Spleen (tissue), 11 donors: ENCODE measurements at regions not wholly inside any gene's neighbourhood (a gene's known extent, or its start where the extent isn't known, plus 50 kb on each side); places are given as distances from the start of the nearest gene placed in this dataset.

ENCODE experiments used
- DNase-seq: peaks from one replicate; pipeline ENCODE4 v3.0.0-alpha.2; 2020
- H3K27ac ChIP-seq, 8 donors: fragments of 200-600 bp; sonication (generic) in 7 of 8; 1 replicate in 4 of 8; 2 replicates in 4 of 8; pipeline versions ENCODE4 v1.5.0 to v1.8.0; 2016 to 2021; ENCODE audit warnings: inconsistent platforms in 4 of 8, mild to moderate bottlenecking in 4 of 8, moderate library complexity in 1 of 8
- H3K27me3 ChIP-seq, 7 donors: fragments of 200-600 bp; sonication (generic) in 6 of 7; replicated peaks in 1 of 7; 1 replicate in 4 of 7; 2 replicates in 3 of 7; pipeline versions ENCODE4 v1.5.0 to v1.8.0; 2016 to 2021; ENCODE audit warnings: inconsistent platforms in 3 of 7, mild to moderate bottlenecking in 1 of 7
- H3K36me3 ChIP-seq, 6 donors: fragments of 200-600 bp; sonication (generic) in 5 of 6; 1 replicate in 4 of 6; 2 replicates in 2 of 6; pipeline versions ENCODE4 v1.5.0 to v1.8.0; 2016 to 2021; ENCODE audit warnings: inconsistent platforms in 2 of 6
- H3K4me1 ChIP-seq, 6 donors: fragments of 200-600 bp; sonication (generic) in 5 of 6; 1 replicate in 3 of 6; 2 replicates in 3 of 6; pipeline versions ENCODE4 v1.5.0 to v1.8.0; 2016 to 2021; ENCODE audit warnings: inconsistent platforms in 3 of 6
- H3K4me3 ChIP-seq, 8 donors: fragments of 200-600 bp; sonication (generic) in 7 of 8; 1 replicate in 4 of 8; 2 replicates in 4 of 8; pipeline versions ENCODE4 v1.5.0 to v1.8.0; 2016 to 2021; ENCODE audit warnings: inconsistent platforms in 4 of 8, mild to moderate bottlenecking in 4 of 8, moderate library complexity in 2 of 8
- H3K9me3 ChIP-seq, 8 donors: fragments of 200-600 bp; sonication (generic) in 7 of 8; 1 replicate in 4 of 8; 2 replicates in 4 of 8; pipeline versions ENCODE4 v1.5.0 to v1.8.0; 2016 to 2021; ENCODE audit warnings: inconsistent platforms in 4 of 8
- POLR2A ChIP-seq, 3 donors: fragments of 450-650 bp; IDR thresholded peaks; one replicate each; pipeline ENCODE4 v1.5.1; 2017; ENCODE audit warnings: antibody characterized with exemption in 3 of 3, mild to moderate bottlenecking in 1 of 3
- POLR2AphosphoS5 ChIP-seq, 3 donors: sonication (generic); formaldehyde crosslinking; IDR thresholded peaks; one replicate each; pipeline ENCODE4 v1.5.1; 2017; ENCODE audit warnings: antibody characterized with exemption in 3 of 3
- WGBS, 5 donors: extraction: QIAGEN DNeasy Blood & Tissue Kit in 3 of 5; methylation state at CpG; one replicate each; pipeline versions ENCODE4 v1.1.5 to v1.1.7; 2013 to 2018; 5-methylcytosine and 5-hydroxymethylcytosine counted together
- intact Hi-C: fragments of 100-400 bp; cut with DNase I; formaldehyde crosslinking; loops from one replicate; pipeline ENCODE4 v1.15.0; 2023; ENCODE audit warnings: low total_unique reads
- TF ChIP-seq, protein P1 (sequence below), 11 experiments: fragments of 200-600 bp in 7 of 11; fragments of 450-650 bp in 4 of 11; sonication (generic) in 4 of 11; IDR thresholded peaks in 8 of 11; conservative IDR thresholded peaks in 3 of 11; 1 replicate in 7 of 11; 2 replicates in 4 of 11; pipeline versions ENCODE4 v1.4.0 to v1.8.0; 2016 to 2021; ENCODE audit warnings: antibody characterized with exemption in 11 of 11, inconsistent platforms in 4 of 11, mild to moderate bottlenecking in 1 of 11
- donor health status: healthy with polysubstance abuse.
- donor health status: DM: no; HTN: no; CAD: no; lungs with moderate emphysema.
- donor health status: DM: no; HTN: no; CAD: no.
- donor health status: Bipolar disorder and iron deficiency.
- donor health status: healthy.
- donor health status: DM: no; HTN: no; CAD: no.
- donor health status: DM: yes; HTN: yes; CAD: no.

DNA sequence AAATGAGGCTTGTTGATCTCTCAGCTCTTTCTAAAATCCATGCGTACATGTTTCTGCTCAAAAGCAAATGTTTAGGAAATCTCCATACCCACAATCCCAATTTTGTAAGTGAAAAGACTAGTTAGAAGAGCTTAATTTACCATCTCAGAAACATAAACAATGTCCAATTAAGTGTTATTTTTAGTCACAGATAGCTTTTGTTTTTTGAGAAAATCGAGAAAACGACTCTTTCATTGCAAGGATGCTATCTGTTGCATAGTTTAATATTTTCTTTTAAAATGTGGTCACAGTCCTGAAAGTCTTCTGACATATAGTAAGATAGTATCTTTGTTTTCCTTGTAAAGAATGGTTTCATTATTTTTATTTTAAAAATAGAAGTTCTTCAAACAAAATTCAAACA, 338.0 kb upstream of the DAB2 start:
- DNase-seq: no peak
- 80 to 97% (median 92%) methylated on average over 3 of the region's 3 CpGs for WGBS, 5 donors
- peaks cover 0 to 8% (median 0%) of the 10 kb centered on the region in 6 donors for H3K4me1 ChIP-seq

DNA sequence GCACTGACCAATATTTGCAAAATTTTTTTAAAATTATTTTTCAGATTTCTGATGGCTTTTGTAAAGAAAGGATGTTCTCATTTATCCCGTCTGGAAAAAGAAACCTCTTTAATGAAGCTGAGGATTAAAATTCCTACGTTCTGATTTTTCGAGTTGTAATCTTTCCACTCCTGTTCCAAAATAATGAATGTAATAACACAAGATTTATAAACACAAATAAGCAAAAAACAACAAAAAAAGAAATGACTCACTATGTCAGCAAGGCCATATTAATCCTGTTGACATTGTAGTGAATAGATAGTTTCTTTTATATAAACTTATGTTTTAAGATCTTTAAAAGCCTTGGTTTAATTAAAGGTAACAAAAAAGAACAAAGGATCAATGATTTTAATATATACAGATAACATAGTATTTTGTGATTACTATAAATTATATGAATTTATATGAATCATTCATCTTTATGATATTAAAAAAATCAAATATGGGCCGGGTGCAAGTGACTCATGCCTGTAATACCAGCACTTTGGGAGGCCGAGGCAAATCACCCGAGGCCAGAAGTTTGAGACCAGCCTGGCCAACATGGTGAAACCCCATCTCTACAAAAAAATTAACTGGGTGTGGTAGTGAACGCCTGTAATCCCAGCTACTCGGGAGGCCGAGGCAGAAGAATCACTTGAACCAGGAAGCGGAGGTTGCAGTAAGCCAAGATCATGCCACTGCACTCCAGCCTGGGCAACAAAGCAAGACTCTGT, 336.6 kb upstream of the DAB2 start:
- intact Hi-C loops: no loop called here
- H3K27ac ChIP-seq: no peak overlapping the region

More for the DNA sequence above, 338.0 kb upstream of the DAB2 start:
- no peak for TF ChIP-seq POLR2AphosphoS5 (IDR thresholded peaks at IDR 0.05)
- TF ChIP-seq, protein P1, sequence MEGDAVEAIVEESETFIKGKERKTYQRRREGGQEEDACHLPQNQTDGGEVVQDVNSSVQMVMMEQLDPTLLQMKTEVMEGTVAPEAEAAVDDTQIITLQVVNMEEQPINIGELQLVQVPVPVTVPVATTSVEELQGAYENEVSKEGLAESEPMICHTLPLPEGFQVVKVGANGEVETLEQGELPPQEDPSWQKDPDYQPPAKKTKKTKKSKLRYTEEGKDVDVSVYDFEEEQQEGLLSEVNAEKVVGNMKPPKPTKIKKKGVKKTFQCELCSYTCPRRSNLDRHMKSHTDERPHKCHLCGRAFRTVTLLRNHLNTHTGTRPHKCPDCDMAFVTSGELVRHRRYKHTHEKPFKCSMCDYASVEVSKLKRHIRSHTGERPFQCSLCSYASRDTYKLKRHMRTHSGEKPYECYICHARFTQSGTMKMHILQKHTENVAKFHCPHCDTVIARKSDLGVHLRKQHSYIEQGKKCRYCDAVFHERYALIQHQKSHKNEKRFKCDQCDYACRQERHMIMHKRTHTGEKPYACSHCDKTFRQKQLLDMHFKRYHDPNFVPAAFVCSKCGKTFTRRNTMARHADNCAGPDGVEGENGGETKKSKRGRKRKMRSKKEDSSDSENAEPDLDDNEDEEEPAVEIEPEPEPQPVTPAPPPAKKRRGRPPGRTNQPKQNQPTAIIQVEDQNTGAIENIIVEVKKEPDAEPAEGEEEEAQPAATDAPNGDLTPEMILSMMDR (IDR thresholded peaks at IDR 0.05 in 8 of 11, conservative IDR thresholded peaks at IDR 0.05 in 3 of 11): no peak
- TF ChIP-seq POLR2A (IDR thresholded peaks at IDR 0.05): no peak
- no peaks in the 10 kb centered on the region for H3K36me3 ChIP-seq
- H3K9me3 ChIP-seq: peaks cover 0 to 4% (median 0%) of the 10 kb centered on the region in 8 donors
- no peak overlapping the region for H3K27ac ChIP-seq
- H3K27me3 ChIP-seq: no peaks in the 10 kb centered on the region
- intact Hi-C loops: no loop called here
- no peak overlapping the region for H3K4me3 ChIP-seq

DNA sequence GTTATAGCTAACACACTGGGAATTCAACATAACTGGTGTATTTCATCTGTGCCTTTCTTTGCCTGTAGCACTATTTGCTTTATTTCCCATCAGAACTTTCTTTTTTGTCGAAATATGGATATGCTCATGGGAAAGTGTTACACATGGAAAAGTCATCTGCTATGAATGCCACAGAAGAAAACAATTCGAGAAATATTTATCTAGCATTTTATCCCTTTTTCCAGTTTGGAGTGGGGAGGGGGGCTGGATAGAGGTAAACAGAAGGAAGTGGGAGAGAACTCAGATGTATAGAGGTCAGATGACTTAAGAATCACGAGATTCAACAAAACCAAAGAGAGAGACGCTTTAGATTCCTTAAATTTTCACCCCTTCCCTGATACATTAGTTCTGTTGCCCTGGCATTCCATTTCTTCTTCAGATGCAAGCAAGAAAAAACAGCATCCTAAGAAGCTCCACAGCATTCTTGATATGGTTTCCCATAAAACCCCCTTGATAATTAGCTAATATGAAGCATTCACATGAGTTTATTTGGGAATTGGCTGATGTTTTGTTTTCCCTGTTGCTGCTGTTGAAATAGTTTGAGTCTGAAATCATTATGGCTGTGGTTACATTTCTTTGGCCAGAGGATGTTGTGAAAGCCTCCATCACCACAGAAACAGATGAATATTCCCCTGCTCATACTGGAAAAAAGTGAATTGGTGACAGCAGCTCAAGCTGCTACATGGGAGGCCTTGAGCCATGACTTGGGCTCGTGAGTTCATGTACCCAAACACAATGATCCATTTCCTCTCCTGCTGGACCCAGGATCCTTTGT, 335.8 kb upstream of the DAB2 start:
- TF ChIP-seq POLR2AphosphoS5 (IDR thresholded peaks at IDR 0.05) (no peak), POLR2A (IDR thresholded peaks at IDR 0.05) (no peak)
- TF ChIP-seq, protein P1 (IDR thresholded peaks at IDR 0.05 in 8 of 11, conservative IDR thresholded peaks at IDR 0.05 in 3 of 11): no peak
- Histone ChIP-seq H3K27me3 (no peaks in the 10 kb centered on the region), H3K9me3 (peaks cover 0 to 4% (median 0%) of the 10 kb centered on the region in 8 donors), H3K36me3 (no peaks in the 10 kb centered on the region), H3K4me3 (no peak overlapping the region), H3K4me1 (peaks cover 0 to 8% (median 0%) of the 10 kb centered on the region in 6 donors), H3K27ac (no peak overlapping the region)
- WGBS, 5 donors: 49 to 66% (median 51%) methylated on average over 5 of the region's 5 CpGs
- intact Hi-C loops: no loop called here
- DNase-seq: no peak

More for the DNA sequence above, 336.6 kb upstream of the DAB2 start:
- peaks cover 0 to 4% (median 0%) of the 10 kb centered on the region in 8 donors for H3K9me3 ChIP-seq
- no peaks in the 10 kb centered on the region for H3K36me3 ChIP-seq
- no peak for DNase-seq
- no peaks in the 10 kb centered on the region for H3K27me3 ChIP-seq
- no peak overlapping the region for H3K4me3 ChIP-seq
- H3K4me1 ChIP-seq: peaks cover 0 to 8% (median 0%) of the 10 kb centered on the region in 6 donors
- 80 to 93% (median 88%) methylated on average over 10 of the region's 10 CpGs for WGBS, 5 donors
- no peak for TF ChIP-seq POLR2A (IDR thresholded peaks at IDR 0.05)
- TF ChIP-seq POLR2AphosphoS5 (IDR thresholded peaks at IDR 0.05): no peak
- TF ChIP-seq, protein P1 (IDR thresholded peaks at IDR 0.05 in 8 of 11, conservative IDR thresholded peaks at IDR 0.05 in 3 of 11): no peak

DNA sequence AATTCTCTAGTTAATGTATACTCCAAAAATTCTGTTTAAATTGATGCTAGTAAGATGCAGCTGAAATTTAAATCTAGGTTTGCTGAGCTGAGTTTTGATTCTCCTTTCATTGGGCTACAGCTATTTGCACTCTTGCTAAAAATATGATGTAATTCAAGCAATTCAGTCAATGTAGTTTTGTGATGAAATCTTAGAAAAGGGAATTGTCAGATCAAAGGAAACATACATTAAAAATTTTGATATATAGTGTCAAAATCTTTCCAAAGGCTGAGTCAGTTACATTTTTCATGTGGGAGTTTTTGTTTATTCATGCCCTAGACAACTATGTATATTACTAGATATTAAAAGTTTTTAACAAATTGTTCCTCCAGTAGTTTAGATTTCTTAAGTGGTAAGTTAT, 334.9 kb upstream of the DAB2 start:
- peaks cover 0 to 4% (median 0%) of the 10 kb centered on the region in 8 donors for H3K9me3 ChIP-seq
- no peaks in the 10 kb centered on the region for H3K36me3 ChIP-seq
- no peak overlapping the region for H3K4me3 ChIP-seq
- intact Hi-C loops: no loop called here
- TF ChIP-seq POLR2A (IDR thresholded peaks at IDR 0.05) (no peak), POLR2AphosphoS5 (IDR thresholded peaks at IDR 0.05) (no peak)
- TF ChIP-seq, protein P1 (IDR thresholded peaks at IDR 0.05 in 8 of 11, conservative IDR thresholded peaks at IDR 0.05 in 3 of 11): no peak
- H3K27me3 ChIP-seq: no peaks in the 10 kb centered on the region
- no peak for DNase-seq
- no peak overlapping the region for H3K27ac ChIP-seq
- H3K4me1 ChIP-seq: peaks cover 0 to 8% (median 0%) of the 10 kb centered on the region in 6 donors
